COLO668 (cell line): ENCODE measurements at regions not wholly inside any gene's neighbourhood (a gene's known extent, or its start where the extent isn't known, plus 50 kb on each side); places are given as distances from the start of the nearest gene placed in this dataset.
A peak's percentile ranks its signal among the peaks of the same experiment; 100 is the strongest.
"Not testable (repeated sequence)": the region's sequence is repeated elsewhere in the genome, so short reads cannot be mapped to it uniquely, and the experiment has no call there.

Experiments
- DNase-seq: peaks from one replicate; lab custom pipeline; 2025; ENCODE audit not compliant: unreplicated experiment; lab: John Stamatoyannopoulos, UW

DNA sequence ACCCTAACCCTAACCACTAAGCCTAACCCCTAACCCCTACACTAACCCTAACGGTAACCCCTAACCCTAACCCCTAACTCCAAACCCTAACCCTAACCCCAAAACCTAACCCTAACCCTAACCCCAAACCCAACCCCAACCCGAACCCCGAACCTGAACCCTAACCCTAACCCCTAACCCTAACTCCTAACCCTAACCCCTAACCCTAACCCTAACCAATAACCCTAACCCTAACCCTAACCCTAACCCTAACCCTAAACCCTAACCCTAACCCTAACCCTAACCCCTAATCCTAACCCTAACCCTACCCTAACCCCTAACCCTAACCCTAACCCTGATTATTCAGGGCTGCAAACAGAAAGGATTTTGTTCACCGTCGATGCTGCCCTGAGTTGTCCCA, 144.6 kb upstream of the DUSP22 start:
- not testable (repeated sequence) for DNase-seq

- peak; percentile 33 for DNase-seq
Observed at GRCh38 chr6:148051-148984, 144.0 kb upstream of the DUSP22 start.

GRCh38 chr6:150147-150546, 142.1 kb upstream of the DUSP22 start:
- DNase-seq: not testable (repeated sequence)

DNA sequence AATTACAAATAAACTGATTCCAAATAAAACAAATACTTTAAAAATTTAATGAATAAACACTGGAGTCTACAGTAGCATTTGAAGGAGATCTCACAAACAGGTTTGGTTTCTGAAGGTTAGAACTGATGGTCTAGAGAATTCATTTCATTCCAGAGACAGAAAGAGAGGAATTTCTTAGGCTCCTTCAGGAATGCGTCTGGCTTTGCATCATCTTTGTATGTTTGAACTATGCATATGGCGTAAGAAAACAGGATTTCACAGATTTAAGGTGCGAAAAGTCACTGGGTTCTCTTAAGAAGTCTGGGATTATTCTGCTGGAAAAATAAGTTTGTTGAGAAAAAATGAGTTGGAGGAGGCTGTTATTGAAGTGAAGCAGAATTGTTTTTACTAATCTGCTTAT, 139.9 kb upstream of the DUSP22 start:
- DNase-seq: not testable (repeated sequence)

- DNase-seq: not testable (repeated sequence)
Observed at GRCh38 chr6:153026-153425, 139.3 kb upstream of the DUSP22 start.

DNA sequence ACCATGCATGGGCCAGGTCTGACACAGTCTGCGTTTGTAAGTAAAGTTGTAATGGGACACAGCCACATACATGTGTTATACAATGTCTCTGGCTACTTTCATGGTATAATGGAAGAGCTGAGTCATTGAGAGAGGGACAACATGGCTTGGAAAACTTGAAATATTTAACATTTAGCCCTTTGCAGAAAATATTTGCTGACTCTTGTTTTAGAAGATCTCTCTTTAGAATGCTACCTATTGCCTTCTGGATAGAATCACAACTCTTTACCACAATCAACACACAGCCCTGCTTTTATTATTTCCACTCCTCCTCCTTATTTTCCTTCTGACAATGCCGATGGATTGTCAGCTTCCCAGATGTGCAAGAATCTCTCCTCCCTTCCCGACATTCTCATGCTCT, 138.4 kb upstream of the DUSP22 start:
- not testable (repeated sequence) for DNase-seq

GRCh38 chr6:154321-155092, 137.8 kb upstream of the DUSP22 start:
- DNase-seq: not testable (repeated sequence)

DNA sequence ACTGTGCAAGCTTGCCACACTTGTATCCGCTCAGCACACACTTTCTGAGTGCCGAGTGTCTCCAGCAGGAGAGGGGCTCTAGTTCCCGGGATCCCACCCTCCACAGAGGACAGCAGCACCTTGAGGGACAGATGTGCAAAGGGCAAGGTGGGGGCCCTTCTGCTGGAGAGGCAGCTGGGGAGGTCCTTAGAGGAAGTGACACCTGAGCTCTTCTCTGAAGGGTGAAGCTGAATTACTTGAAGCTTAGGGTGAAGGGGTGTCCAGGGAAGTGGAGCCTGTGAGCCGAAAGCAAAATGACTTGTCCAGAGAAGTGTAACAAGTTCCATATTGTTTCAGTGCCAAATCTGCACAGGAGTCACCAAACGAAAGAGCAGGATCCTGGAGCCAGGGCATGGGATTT, 136.3 kb upstream of the DUSP22 start:
- DNase-seq: no peak

DNA sequence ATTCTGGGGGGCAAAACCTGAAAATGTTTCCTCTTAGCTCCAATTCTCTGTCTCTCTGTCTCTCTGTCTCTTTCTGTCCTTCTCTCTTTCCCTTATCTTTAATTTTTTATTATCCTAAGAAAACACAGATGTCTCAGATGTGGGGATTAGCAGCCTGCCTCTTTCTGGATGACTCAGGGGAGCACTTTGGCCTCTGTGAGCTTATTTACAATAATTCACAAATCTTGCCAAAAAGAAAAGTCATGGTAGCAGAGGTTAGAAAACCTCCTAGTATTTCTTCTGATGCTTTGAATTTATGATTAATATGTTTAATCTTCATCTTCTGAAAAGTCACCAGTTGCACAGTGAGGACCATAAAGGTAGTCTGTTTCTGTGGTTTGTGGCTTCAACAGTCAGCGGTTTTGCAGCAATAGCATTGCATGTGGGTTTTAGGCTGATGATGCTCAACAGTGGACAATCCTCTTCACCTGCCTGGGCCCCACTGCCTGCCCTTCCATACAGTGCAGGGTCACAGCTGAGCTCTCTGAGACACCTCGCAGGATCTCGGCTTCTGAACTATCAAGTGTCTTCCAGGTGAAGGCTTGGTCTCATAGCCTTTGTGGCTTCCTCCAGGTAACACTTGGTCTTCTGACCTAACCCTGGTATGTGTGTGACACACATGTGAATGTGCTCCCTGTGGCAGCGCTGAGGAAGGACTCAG, 135.7 kb upstream of the DUSP22 start:
- DNase-seq: not testable (repeated sequence)

- not testable (repeated sequence) for DNase-seq
Observed at GRCh38 chr6:157176-157575, 135.1 kb upstream of the DUSP22 start.

- DNase-seq: not testable (repeated sequence)
Observed at GRCh38 chr6:161657-162056, 130.6 kb upstream of the DUSP22 start.

- no peak for DNase-seq
Observed at GRCh38 chr6:164720-165119, 127.6 kb upstream of the DUSP22 start.

DNA sequence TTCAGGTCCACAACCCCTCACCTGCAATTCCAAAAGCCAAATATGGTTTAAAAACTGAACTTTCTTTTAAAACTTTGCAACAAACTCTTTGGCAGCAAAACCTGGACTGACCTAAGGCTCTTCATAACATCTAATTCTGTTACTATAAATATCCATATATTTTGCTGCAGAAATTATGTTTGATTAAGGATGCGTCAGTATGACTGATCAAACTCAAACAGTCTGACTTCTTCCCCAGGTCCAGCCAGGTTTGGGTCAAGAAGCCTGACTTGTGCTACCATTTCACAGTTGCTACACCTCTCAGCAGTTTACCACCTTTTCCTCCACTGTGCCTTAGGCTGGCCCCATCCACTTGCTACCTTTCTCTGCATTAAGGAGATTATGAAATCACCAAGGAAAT, 127.0 kb upstream of the DUSP22 start:
- no peak for DNase-seq

DNA sequence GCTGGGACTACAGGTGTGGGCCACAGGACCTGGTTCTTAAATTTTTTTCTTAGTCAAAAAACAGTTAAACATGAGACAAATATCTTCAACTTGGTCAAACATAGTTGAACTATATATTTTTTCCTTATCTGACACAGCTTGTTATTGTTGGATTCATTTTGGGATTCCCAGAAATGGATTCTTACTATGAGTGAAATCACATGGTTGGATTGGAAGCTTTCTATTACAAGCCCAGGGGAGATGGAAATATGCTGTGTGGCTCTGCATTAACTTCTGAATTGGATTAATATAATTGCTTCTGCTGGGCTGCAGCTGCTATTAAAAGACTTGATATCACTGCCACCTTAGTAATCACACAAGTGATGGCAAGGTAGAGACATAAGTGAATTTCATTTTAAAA, 126.4 kb upstream of the DUSP22 start:
- no peak for DNase-seq

DNA sequence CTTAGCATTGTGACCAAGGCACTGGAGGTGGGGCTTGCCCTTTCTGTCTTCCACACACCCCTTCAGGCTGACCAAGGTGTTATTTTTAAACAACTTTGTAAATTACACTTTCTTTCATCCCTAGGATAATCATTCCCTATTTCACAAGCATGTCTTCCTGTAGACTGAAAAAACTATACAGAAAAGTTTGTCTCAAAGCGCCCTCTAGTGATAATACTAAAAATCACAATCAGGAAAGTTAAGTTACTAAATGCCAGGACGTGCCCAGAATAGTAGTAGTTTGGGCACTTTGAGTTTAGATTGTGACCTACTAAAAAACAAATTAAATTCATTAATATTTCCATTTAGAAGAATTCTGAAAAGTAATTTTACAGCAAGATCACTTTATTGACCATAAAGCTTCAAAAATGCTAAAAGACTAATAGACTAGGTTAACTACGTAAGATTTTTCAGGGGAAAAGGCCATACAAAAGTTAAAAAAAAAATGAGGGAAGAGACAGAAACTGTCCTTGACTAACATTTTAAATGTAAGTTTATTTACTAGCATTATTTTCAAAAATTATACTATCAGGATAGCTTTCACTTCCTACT, 123.3 kb upstream of the DUSP22 start:
- no peak for DNase-seq

GRCh38 chr6:174036-174435, 118.3 kb upstream of the DUSP22 start:
- DNase-seq: no peak

DNA sequence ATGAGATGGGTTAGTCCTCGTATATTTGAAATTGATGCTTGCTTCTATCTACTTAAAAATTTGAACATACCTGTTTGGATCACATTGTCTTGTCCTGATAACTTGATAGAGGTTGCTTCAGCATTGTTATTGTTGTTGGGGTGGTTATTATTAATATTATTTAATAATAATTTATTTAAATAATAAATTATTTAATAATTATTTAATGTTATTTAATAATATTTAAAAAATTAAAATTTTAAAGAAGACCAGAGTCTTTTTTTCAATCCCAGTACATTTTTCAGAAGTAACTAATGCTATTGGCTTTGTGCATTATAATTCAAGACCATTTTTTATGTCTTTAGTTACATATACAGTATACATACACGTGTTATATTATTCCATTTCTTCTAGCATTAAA, 116.6 kb upstream of the DUSP22 start:
- no peak for DNase-seq

DNA sequence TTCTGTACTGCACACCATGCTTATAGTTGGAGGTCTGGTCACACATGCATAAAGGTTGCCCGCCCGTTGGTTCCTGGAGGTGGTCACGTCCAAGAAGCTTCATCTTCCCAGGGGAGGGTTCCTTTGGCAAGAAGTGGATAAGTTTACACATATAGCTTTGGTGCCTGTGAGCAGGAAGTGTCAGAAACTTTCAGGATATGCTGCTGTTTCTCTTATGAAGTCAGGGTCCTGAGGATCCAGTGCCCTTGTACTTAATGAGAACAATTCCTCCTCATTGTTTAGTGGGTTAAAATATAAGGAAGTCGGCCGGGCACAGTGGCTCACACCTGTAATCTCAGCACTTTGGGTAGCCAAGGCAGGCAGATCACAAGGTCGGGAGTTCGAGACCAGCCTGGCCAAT, 115.5 kb upstream of the DUSP22 start:
- DNase-seq: no peak

- DNase-seq: no peak
Observed at GRCh38 chr6:178119-178518, 114.2 kb upstream of the DUSP22 start.

DNA sequence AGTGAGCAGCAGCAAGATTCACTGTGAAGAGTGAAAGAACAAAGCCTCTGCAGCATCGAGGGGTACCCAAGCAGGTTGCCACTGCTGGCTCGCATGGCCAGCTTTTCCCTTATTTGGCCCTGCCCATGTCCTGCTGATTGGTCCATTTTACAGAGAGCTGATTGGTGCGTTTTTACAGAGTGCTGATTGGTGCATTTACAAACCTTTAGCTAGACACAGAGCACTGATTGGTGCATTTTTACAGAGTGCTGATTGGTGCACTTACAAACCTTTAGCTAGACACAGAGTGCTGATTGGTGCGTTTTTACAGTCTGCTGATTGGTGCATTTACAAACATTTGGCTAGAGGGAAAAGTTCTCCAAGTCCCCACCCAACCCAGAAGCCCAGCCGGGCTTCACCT, 113.4 kb upstream of the DUSP22 start:
- not testable (repeated sequence) for DNase-seq

GRCh38 chr6:179340-179950, 112.8 kb upstream of the DUSP22 start:
- no peak for DNase-seq
